Panc1 (cell line): ENCODE measurements at regions not wholly inside any gene's neighbourhood (a gene's known extent, or its start where the extent isn't known, plus 50 kb on each side); places are given as distances from the start of the nearest gene placed in this dataset.

Source experiments
- ATAC-seq: fragments of 200-7000 bp; cut with Tn5 transposase; 2 replicates; pipeline ENCODE4 v1.9.1; 2020; ENCODE audit warnings: mild to moderate bottlenecking, moderate library complexity
- BruUV-seq: library from RNA; stranded (reverse); fragments of 400-500 nt; replicated peaks from 2 replicates; lab custom pipeline; 2021; lab: Mats Ljungman, UMichigan
- CTCF ChIA-PET: fragments of 300-600 bp; sonication (Branson Sonifier 250); formaldehyde crosslinking; loops from one replicate; lab custom pipeline; 2022; ENCODE audit warnings: antibody characterized with exemption; lab: Charles Lee
- POLR2A ChIA-PET: fragments of 300-600 bp; sonication (Branson Sonifier 250); formaldehyde crosslinking; loops from one replicate; lab custom pipeline; 2022; ENCODE audit warnings: antibody characterized with exemption; lab: Charles Lee
- DNase-seq: peaks from one replicate; pipeline ENCODE4 v3.0.0-alpha.2; 2010; ENCODE audit warnings: low read depth, low spot score
- H3K27ac ChIP-seq: 2 replicates; pipeline ENCODE4 v1.5.1; 2011; ENCODE audit warnings: mild to moderate bottlenecking, low read length, inconsistent platforms
- H3K27me3 ChIP-seq: fragments of 200-500 bp; sonication (Bioruptor generic); 2 replicates; pipeline ENCODE4 v1.6.0; 2014; ENCODE audit warnings: low read length, inconsistent platforms; ENCODE audit not compliant: control insufficient read depth, insufficient read depth
- H3K36me3 ChIP-seq: fragments of 200-500 bp; sonication (Bioruptor generic); 2 replicates; pipeline ENCODE4 v1.5.1; 2014; ENCODE audit warnings: inconsistent platforms, mild to moderate bottlenecking, low read length, moderate library complexity; ENCODE audit not compliant: control insufficient read depth, insufficient read depth
- H3K4me1 ChIP-seq: 2 replicates; pipeline ENCODE4 v1.5.1; 2011; ENCODE audit warnings: inconsistent platforms, mild to moderate bottlenecking, low read length, moderate library complexity; ENCODE audit not compliant: control insufficient read depth, insufficient read depth
- H3K4me3 ChIP-seq, 2 experiments: 2 replicates each; pipeline ENCODE4 v1.5.1; 2011 to 2012; ENCODE audit warnings: low read depth in 2 of 2, low read length in 2 of 2, mild to moderate bottlenecking in 2 of 2, inconsistent platforms in 1 of 2, moderate library complexity in 1 of 2
- H3K9me3 ChIP-seq: fragments of 200-500 bp; sonication (Bioruptor generic); 2 replicates; pipeline ENCODE4 v1.5.1; 2014; ENCODE audit warnings: low read depth, mild to moderate bottlenecking, inconsistent platforms, low read length, moderate library complexity; ENCODE audit not compliant: control insufficient read depth, insufficient read depth
- POLR2AphosphoS5 ChIP-seq: IDR thresholded peaks from 2 replicates; pipeline ENCODE4 v1.6.1; 2012; ENCODE audit warnings: mild to moderate bottlenecking, low read depth, low read length, moderate library complexity
- SIN3A ChIP-seq: IDR thresholded peaks from 2 replicates; pipeline ENCODE4 v1.6.1; 2012; ENCODE audit warnings: low read depth, mild to moderate bottlenecking, low read length, moderate library complexity, borderline replicate concordance; ENCODE audit not compliant: insufficient read depth
- TCF7L2 ChIP-seq: IDR thresholded peaks from 2 replicates; pipeline ENCODE4 v1.6.1; 2011; ENCODE audit warnings: mild to moderate bottlenecking, low read depth, low read length, inconsistent platforms
- in situ Hi-C: cut with HindIII; loops from 2 replicates; pipeline ENCODE4 v1.10.0; 2016; ENCODE audit warnings: low sequenced_read_pairs, low pct_unique_long_range_greater_than_20kb
- intact Hi-C: fragments of 100-400 bp; cut with micrococcal nuclease; formaldehyde crosslinking; loops from one replicate; pipeline ENCODE4 v1.10.0; 2022; ENCODE audit not compliant: unreplicated experiment
- TF ChIP-seq, protein P1 (sequence below), 2 experiments: IDR thresholded peaks; 2 replicates each; pipeline ENCODE4 v1.6.1; 2011 to 2012; ENCODE audit warnings: low read depth in 2 of 2, control low read depth in 1 of 2, low read length in 1 of 2, mild to moderate bottlenecking in 1 of 2, moderate library complexity in 1 of 2; ENCODE audit not compliant: insufficient read depth in 1 of 2
- TF ChIP-seq, protein P2 (sequence below): fragments of 450-650 bp; IDR thresholded peaks from 2 replicates; pipeline ENCODE4 v1.5.1; 2017; ENCODE audit warnings: mild to moderate bottlenecking

DNA sequence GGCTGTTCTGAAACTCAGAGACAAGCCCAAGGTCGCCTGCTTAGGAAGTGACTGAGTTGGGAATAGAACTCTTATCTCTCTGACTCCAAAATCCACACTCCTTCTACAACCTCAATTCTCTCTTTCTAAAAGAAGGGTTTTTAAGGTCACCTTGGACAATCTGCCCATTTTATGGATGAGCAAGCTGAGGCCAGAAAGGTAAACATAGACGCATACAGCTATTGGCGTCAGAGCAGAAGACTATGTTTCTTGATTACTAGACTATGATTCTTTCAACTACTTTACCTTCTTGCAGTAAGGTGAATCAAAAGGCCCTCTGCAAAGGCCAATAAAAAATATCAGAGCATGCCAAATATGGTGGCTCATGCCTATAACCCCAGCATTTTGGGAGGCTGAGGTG, 276.6 kb downstream of the CLIC5 start:
- Histone ChIP-seq H3K4me3 (no peak overlapping the region), H3K27ac (no peak overlapping the region), H3K9me3 (no peaks in the 10 kb centered on the region), H3K4me1 (no peaks in the 10 kb centered on the region), H3K27me3 (peaks cover 9% of the 10 kb centered on the region), H3K36me3 (no peaks in the 10 kb centered on the region)
- TF ChIP-seq, protein P1, sequence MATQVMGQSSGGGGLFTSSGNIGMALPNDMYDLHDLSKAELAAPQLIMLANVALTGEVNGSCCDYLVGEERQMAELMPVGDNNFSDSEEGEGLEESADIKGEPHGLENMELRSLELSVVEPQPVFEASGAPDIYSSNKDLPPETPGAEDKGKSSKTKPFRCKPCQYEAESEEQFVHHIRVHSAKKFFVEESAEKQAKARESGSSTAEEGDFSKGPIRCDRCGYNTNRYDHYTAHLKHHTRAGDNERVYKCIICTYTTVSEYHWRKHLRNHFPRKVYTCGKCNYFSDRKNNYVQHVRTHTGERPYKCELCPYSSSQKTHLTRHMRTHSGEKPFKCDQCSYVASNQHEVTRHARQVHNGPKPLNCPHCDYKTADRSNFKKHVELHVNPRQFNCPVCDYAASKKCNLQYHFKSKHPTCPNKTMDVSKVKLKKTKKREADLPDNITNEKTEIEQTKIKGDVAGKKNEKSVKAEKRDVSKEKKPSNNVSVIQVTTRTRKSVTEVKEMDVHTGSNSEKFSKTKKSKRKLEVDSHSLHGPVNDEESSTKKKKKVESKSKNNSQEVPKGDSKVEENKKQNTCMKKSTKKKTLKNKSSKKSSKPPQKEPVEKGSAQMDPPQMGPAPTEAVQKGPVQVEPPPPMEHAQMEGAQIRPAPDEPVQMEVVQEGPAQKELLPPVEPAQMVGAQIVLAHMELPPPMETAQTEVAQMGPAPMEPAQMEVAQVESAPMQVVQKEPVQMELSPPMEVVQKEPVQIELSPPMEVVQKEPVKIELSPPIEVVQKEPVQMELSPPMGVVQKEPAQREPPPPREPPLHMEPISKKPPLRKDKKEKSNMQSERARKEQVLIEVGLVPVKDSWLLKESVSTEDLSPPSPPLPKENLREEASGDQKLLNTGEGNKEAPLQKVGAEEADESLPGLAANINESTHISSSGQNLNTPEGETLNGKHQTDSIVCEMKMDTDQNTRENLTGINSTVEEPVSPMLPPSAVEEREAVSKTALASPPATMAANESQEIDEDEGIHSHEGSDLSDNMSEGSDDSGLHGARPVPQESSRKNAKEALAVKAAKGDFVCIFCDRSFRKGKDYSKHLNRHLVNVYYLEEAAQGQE (IDR thresholded peaks at IDR 0.05; ENCODE audit: insufficient read depth in 1 of 2, low read depth in 2 of 2, low read length in 1 of 2), result no peak
- TF ChIP-seq, protein P2, sequence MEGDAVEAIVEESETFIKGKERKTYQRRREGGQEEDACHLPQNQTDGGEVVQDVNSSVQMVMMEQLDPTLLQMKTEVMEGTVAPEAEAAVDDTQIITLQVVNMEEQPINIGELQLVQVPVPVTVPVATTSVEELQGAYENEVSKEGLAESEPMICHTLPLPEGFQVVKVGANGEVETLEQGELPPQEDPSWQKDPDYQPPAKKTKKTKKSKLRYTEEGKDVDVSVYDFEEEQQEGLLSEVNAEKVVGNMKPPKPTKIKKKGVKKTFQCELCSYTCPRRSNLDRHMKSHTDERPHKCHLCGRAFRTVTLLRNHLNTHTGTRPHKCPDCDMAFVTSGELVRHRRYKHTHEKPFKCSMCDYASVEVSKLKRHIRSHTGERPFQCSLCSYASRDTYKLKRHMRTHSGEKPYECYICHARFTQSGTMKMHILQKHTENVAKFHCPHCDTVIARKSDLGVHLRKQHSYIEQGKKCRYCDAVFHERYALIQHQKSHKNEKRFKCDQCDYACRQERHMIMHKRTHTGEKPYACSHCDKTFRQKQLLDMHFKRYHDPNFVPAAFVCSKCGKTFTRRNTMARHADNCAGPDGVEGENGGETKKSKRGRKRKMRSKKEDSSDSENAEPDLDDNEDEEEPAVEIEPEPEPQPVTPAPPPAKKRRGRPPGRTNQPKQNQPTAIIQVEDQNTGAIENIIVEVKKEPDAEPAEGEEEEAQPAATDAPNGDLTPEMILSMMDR, result no peak
- TF ChIP-seq TCF7L2, result no peak
- no peak for TF ChIP-seq SIN3A
- no peak for TF ChIP-seq POLR2AphosphoS5
- DNase-seq (no peak), ATAC-seq (no peak)
- in situ Hi-C loops (no loop called here), intact Hi-C loops (no loop called here)
- ChIA-PET POLR2A (no interaction called here), CTCF (no interaction called here)
- BruUV-seq, result no TSS peak

DNA sequence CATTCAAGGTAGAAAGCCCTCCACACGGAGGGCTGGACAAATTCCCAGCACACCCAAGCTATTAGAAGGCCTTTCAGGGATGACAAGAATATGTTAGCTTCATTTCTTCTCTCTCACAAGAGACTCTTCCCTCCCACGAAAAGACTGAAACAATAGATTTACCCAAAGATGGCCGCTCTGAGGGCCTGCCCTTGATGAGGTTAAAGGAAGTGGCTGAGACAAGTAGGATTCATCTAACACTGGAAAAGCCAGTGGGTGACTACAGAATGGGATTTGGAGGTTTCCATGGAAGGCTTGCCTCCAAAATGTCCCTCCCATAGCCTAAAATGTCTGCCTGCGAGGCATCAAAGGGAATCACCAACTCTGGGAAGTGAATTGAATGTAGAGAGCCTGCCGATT, 277.6 kb downstream of the CLIC5 start:
- H3K9me3 ChIP-seq, result no peaks in the 10 kb centered on the region
- H3K27me3 ChIP-seq, result peaks cover 11% of the 10 kb centered on the region
- H3K27ac ChIP-seq, result no peak overlapping the region
- ChIA-PET CTCF (no interaction called here), POLR2A (no interaction called here)
- DNase-seq (no peak), ATAC-seq (no peak)
- H3K4me3 ChIP-seq, result no peak overlapping the region
- TF ChIP-seq, protein P2, result no peak
- TF ChIP-seq SIN3A (no peak), POLR2AphosphoS5 (no peak), TCF7L2 (no peak)
- TF ChIP-seq, protein P1 (IDR thresholded peaks at IDR 0.05; ENCODE audit: insufficient read depth in 1 of 2, low read depth in 2 of 2, low read length in 1 of 2), result no peak
- no TSS peak for BruUV-seq
- no peaks in the 10 kb centered on the region for H3K4me1 ChIP-seq
- in situ Hi-C loops, result no loop called here
- no peaks in the 10 kb centered on the region for H3K36me3 ChIP-seq
- intact Hi-C loops, result no loop called here
